Glomerular visceral epithelial cell (primary cell): ENCODE measurements at regions not wholly inside any gene's neighbourhood (a gene's known extent, or its start where the extent isn't known, plus 50 kb on each side); places are given as distances from the start of the nearest gene placed in this dataset.

Experiments
- DNase-seq: peaks from one replicate; pipeline ENCODE4 v3.0.0-alpha.2; 2016; ENCODE audit errors: extremely low spot score

DNA sequence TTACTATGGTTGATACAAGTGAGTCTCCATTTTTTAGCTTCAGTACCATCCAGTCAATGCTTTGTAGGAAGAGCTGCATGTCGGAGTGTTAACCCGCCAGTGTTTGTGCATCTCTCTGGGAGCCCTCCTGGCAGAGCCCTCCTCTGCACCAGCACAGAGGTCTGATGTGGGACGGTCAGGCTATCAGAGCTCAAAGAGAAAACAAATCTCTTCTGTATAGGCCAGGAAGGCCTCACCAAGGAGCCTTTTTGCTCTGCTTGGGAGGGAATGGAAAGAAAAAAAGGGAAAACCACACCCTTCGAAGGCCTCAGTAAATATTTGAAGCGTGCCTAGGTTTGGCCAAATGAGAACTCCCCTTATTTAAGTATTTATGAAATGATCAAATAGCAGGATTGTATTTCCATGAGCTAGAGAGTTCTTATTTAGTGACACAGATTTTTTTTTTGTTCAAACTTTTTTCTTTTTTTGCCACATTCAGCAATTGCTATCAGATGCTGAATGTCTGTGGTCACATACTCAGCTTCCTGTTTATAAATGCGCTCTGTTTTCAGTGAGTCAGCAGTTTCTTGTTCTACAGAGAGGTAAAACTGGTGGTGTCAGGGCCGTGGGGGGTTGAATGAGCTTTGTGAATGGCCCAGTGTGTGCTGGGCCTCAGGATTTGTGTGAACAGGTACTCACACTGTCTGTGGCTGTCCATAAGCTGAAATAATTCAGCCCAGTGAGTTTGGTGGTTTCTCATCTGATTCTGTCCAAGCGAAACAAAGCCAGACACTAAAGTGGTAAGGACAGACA is 226.6 kb downstream of the SNX18 start:
- peak; percentile 82 for DNase-seq

GRCh38 chr5:54743581-54743980 is 226.0 kb downstream of the SNX18 start:
- no peak for DNase-seq

GRCh38 chr5:54742417-54742891 is 224.9 kb downstream of the SNX18 start:
- peak; percentile 54 for DNase-seq

- DNase-seq: no peak
Measured at GRCh38 chr5:54741711-54742110, 224.2 kb downstream of the SNX18 start.

DNA sequence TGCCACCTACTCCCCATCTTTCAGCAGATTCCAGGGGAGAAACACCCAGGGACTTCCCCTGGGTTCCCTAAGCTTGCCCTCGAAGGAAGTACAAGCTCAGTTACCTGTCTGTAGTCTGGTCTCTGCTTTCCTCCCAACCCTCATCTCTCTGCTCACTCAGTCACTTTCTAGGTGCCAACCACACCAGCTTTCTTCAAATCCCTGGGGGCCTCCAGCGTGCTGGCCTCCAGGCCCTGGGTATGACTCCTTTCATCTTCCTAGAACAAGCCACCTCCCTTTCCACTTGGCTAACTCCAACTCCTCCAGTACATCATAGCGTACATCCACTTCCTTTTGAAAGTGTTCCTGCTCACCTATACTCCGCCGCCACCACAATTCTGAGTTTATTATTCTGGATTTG is 222.6 kb downstream of the SNX18 start:
- no peak for DNase-seq

- no peak for DNase-seq
Measured at GRCh38 chr5:54739371-54739770, 221.8 kb downstream of the SNX18 start.

DNA sequence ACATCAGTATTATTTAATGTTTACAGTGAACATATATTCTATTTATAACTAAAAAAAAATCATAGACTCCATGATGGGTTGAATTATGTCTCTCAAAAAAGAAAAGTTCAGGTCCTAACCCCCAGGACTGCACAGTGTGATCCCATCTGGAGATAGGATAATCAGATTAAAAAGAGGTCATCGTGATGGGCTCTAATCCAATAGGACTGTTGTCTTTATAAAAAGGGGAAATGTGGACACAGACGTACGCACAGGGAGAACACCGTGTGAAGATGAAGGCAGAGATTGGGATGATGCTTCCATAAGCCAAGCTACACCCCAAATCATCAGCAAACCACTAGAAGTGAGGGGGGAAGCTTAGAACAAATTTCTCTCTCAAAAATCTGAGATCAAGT is 221.4 kb downstream of the SNX18 start:
- DNase-seq: no peak

GRCh38 chr5:54738118-54738972 is 220.8 kb downstream of the SNX18 start:
- peak; percentile 64 for DNase-seq

- no peak for DNase-seq
Measured at GRCh38 chr5:54736003-54736797, 218.6 kb downstream of the SNX18 start.

GRCh38 chr5:54733101-54733500 is 215.5 kb downstream of the SNX18 start:
- DNase-seq: no peak

GRCh38 chr5:54732108-54732507 is 214.5 kb downstream of the SNX18 start:
- DNase-seq: no peak

DNA sequence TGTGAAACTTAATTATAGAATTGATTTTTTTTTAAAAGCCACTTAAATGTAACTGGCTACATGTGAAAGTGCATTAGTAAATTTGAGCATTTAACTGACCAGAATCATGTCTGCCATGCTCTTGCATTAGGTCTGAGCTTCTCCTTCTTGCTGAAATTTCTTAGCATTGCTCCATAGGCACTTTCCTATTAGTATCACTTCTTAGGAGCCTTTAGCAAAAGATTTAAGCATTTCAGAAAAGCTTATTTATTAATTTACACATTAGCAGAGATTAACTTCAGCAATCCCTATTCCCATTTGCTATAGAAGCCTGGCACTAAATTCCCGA is 211.0 kb downstream of the SNX18 start:
- no peak for DNase-seq

DNA sequence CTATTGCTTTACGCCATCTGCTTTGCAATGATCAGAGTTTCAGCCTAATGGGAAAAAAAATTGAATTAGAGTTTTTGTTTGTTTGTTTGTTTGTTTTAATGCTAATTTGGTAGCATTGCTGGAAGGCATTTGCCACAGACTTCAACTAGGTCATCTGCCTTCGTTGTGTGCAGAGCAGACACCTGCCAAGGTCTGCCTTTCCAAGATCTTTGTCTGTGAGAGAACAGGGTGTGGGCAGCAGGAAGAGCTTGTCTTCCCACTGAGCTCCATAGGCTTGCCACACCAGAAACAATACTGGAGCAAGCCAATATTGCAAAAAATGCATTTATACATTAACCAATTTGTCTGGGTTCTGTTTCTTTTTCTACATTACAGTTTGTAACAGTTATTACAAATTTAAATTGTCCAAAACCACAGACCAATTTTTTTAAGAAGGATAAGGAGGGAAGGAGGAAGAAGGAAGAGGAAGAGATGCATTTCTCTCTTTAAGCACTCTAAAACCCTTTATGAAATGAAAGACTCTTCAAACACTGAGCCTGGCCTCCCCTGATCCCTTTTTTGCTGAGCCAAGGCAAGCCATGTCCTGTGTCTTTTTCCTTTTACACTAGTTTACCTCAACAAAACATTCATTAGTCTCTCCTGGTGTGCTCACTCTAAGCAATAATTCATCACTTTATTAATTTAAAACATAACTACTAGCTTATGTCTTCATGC is 210.5 kb downstream of the SNX18 start:
- DNase-seq: no peak

DNA sequence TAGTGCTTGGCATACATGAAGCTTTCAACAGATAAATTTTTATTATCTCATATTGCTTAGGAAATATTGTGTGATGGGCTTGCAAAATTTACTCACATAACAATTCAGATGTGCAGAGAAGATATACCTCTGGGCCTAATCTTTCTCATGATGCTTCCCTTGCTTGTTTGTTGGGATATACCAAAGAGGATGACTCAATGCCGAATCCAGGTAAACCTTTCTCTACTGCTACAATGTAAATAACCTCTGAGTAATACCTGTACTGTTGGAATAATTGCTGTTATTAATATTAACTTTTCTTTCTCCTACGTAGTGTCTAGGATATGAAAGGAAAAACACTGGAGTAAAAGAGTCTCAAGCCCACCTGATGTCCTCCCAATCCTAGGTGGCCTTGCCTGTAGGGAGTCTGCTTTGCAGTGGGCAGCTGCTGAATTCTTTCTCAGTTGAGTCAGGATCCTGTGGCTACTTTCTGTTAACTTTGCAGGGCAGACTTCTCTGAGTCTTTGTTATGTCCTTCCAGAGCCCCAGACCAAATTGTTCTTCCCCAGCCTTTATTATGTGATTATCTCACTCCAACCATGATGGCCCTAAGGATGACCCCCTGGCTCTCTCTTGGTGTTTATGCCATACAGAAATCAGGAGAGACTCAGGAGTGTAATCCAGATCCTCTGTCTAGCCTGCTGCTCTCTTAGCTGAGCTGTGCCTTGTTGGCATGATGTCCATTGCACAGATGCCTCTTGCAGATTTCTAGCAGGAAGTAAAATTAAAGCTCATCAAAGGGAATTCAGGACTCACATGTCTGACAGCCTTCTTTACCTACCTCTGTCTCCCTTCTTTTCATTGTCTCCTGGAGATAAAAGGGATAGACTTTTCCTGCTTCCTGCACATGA is 208.1 kb downstream of the SNX18 start:
- peak; percentile 49 for DNase-seq

DNA sequence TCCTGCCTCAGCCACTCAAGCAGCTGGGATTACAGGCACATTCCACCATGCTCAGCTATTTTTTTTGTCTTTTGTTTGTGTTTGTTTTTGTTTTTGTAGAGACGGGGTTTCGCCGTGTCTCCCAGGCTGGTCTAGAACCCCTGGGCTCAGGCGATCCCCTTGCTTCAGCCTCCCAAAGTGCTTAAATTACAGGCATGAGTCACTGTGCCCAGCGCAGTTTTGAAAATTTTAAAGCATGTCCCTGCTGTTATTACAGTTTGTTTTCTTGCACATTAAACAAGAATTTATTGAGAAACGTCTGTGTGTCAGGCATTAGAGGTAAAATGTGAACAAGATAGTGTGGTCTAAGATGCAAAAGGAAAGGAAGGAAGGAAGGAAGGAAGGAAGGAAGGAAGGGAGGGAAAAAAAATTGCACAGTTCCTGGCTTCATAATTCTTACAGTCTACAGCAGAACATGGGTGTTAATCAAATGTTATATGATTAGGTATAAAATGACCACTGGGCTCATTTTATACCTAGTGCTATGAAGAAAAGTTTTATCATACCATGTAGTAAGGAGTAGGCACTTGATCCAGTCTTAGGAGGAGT is 205.4 kb downstream of the SNX18 start:
- no peak for DNase-seq

DNA sequence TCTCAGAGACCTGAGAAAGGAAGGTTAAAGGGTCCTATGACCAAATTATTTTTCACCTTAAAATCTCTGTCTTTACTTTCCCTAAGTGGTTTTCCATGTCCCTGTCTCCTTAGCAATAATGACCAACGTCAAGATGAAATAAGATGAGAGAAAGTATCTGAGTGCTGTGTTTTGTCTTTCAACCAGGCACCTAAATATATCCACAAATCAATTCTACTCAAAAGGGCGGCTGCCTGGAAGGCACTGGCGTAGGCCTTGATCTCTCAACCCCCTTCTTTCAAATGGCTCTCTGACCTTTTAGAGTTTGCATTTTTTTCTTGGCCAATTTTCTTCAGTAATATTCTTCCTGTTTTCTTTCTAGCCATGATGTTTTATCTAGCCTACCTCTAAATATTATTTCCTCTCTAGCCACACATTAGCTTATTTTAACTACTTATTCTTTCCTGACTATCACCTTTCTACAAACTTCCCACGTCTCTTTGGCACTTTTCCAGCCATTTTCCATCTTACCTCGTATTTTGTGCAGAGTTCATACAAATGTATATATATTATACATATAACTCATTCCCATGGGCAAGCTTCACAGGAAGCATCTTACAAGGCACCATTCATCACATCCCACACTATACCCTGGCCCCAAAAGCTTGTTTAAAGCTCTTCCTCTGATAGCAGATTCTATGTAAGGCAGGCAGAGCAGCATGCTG is 204.5 kb downstream of the SNX18 start:
- no peak for DNase-seq

DNA sequence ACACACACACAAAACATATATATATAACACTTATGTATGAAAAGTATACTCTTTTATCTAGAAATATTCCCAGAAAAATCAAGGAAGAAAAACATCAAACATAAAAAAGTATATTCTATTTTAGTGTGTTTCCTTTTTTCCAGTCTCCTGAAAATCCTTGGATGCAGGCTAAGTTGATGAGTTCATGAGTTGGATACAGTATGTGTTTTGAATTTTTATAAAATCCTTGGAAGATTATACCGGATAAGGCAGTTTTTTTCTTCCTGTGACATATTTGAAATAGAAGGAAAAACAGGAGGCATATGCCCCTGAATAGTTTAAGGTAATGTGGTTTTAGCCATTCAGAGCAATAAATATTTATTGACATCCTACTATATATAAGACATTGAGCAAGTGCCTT is 203.6 kb downstream of the SNX18 start:
- DNase-seq: no peak

DNA sequence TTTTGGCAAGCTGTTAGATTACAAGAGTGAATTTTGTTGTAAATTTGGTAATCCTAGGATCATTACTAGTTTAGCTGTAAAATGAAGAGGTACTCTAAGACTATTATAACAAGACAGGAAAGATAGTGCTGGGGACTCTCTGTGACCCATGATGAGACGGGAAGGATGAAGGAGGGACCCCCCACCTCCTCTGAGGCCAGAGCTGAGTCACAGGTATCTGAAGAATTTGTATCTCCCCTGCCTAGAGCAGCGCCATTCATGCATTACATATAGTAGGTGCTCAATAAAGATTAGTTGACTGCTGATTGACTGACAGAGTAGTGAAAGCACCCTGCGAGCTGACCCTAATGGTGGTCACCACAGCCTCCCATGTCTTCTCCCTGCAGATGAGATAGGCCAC is 202.8 kb downstream of the SNX18 start:
- peak; percentile 56 for DNase-seq
